BJ (cell line): ENCODE measurements at regions not wholly inside any gene's neighbourhood (a gene's known extent, or its start where the extent isn't known, plus 50 kb on each side); places are given as distances from the start of the nearest gene placed in this dataset.

Experiments
- CTCF ChIA-PET: fragments of 350-600 bp; formaldehyde crosslinking; extraction: SDS; loops from one replicate; lab custom pipeline; 2021; ENCODE audit warnings: antibody characterized with exemption, inconsistent platforms; lab: Yijun Ruan, JAX
- POLR2A ChIA-PET: fragments of 300-600 bp; sonication (Branson Sonifier 250); formaldehyde crosslinking; extraction: SDS; loops from one replicate; lab custom pipeline; 2021; ENCODE audit warnings: antibody characterized with exemption; lab: Charles Lee
- DNase-seq: peaks from one replicate; pipeline ENCODE4 v3.0.0-alpha.2; 2011; ENCODE audit warnings: low read depth
- H3K27me3 ChIP-seq: 2 replicates; pipeline ENCODE4 v1.6.0; 2011; ENCODE audit warnings: low read length; ENCODE audit not compliant: control insufficient read depth, insufficient read depth
- H3K36me3 ChIP-seq: 2 replicates; pipeline ENCODE4 v1.5.1; 2011; ENCODE audit warnings: low read length; ENCODE audit not compliant: control insufficient read depth, insufficient read depth
- H3K4me3 ChIP-seq: 2 replicates; pipeline ENCODE4 v1.5.1; 2011; ENCODE audit warnings: low read depth, mild to moderate bottlenecking, control low read depth, low read length
- CTCF ChIP-seq: IDR thresholded peaks from 2 replicates; pipeline ENCODE4 v1.5.1; 2011; ENCODE audit warnings: low read depth, mild to moderate bottlenecking, control low read depth, inconsistent platforms, low read length, moderate library complexity; ENCODE audit not compliant: insufficient read depth

DNA sequence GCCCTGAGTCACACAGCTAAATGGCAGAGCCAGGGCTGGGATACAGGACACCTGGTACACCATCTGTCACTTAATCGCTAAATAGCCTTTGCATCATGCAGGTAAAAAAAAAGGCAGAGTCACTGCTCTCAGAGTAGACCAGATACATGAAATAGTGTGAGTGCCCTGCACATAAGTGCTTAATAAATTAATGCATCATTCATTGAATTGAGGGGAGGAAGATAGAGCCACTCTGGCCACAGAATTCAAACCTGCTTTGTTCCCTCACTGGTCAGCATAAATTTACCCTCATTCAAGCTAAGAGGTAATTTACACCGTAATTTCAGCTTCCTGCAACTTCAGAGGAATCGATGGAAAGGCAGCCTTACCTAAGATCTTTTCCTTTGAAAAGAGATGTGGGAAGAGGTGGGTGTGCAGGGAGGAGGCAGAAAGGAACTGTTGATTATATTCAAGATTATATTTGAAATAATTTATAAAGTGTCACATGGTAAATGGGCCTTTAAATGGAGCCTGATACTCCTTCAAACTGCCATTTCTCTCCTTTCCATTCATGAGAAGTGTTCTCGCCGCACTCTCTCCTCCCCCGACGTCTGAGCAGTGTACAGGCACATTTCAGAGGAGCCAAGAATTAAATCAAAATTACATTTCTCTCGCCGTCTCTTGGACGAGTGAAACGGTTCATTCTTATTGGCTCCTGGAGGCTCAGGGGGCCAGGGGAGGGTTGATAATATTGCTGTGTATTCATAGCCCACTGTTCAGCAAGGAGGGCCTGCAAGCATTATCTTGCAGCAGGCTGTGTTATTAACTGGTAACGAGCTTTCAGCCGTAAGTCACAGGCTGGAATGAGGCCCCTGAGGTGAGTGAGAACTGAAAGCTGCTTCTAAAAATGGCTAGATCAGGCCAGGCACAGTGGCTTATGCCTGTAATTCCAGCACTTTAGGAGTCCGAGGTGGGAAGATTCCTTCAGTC is 52.2 kb upstream of the HMGXB4 start:
- ChIA-PET POLR2A (no interaction called here), CTCF (interaction anchor here (1.2 kb wide), 1 partner anchor 54 kb away, joined by 3 read pairs; no protein-coding TSS in a partner anchor)
- H3K27me3 ChIP-seq = no peaks in the 10 kb centered on the region

DNA sequence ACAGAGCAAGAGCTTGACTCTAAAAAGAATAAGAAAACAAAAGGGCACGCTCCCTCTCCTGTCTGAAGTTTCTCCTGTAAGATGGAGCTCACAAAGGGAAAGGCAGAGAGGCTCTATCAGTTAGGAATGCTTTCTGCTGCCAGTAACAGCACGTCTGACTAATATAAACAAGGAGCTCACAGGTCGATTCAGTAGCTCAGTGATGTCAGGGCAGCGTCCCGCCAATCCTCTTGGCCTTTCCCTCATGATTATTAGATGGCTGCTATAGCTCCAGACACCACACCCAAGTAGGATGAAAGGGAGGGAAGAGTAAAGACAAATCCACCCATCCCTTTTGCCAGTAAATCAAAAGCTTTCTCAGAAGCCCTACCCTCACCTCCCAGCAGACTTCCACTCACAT is 51.3 kb upstream of the HMGXB4 start:
- Histone ChIP-seq H3K36me3 (no peaks in the 10 kb centered on the region), H3K4me3 (no peak overlapping the region), H3K27me3 (no peaks in the 10 kb centered on the region)
- ChIA-PET POLR2A (no interaction called here), CTCF (interaction anchor here (0.7 to 1.2 kb wide), 2 partner anchors 25 to 55 kb away, joined by 3 to 4 read pairs; no protein-coding TSS in a partner anchor)
- no peak for TF ChIP-seq CTCF
- DNase-seq = no peak

More for the DNA sequence above, 52.2 kb upstream of the HMGXB4 start:
- DNase-seq = no peak
- Histone ChIP-seq H3K4me3 (no peak overlapping the region), H3K36me3 (no peaks in the 10 kb centered on the region)
- TF ChIP-seq CTCF = no peak

DNA sequence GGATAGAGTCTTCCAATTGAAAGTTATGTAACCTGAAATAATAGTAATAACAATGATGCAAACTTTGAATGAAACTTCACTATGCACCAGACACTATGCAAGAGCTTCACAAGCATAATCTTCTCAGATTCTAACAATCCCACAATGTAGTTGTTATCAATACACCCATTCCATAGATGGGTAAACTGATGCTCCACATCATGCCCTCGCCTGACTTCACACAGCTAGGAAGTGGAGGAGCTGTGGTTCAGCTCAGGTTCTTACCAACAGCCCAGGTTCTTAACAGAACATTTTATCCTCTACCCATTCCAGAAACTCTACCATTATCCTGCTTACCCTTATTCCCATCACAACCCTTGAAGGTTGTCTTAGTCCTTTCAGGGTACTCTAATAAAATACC is 50.4 kb upstream of the HMGXB4 start:
- TF ChIP-seq CTCF = no peak
- ChIA-PET POLR2A (no interaction called here), CTCF (no interaction called here)

More for the DNA sequence above, 50.4 kb upstream of the HMGXB4 start:
- no peaks in the 10 kb centered on the region for H3K36me3 ChIP-seq
- no peak for DNase-seq
- no peaks in the 10 kb centered on the region for H3K27me3 ChIP-seq
- H3K4me3 ChIP-seq = no peak overlapping the region
